Brain microvascular endothelial cell (primary cell): ENCODE measurements at regions not wholly inside any gene's neighbourhood (a gene's known extent, or its start where the extent isn't known, plus 50 kb on each side); places are given as distances from the start of the nearest gene placed in this dataset.

Source experiments
- DNase-seq: peaks from one replicate; pipeline ENCODE4 v3.0.0-alpha.2; 2020
- H3K27ac ChIP-seq: fragments of 250-450 bp; sonication (Bioruptor Pico); 2 replicates; pipeline ENCODE4 v1.5.1; 2020; ENCODE audit warnings: mild to moderate bottlenecking, moderate library complexity
- H3K27me3 ChIP-seq: fragments of 250-450 bp; sonication (Bioruptor Pico); replicated peaks from 2 replicates; pipeline ENCODE4 v1.5.1; 2020; ENCODE audit warnings: mild to moderate bottlenecking
- H3K36me3 ChIP-seq: fragments of 250-450 bp; sonication (Bioruptor Pico); replicated peaks from 2 replicates; pipeline ENCODE4 v1.5.1; 2020; ENCODE audit warnings: mild to moderate bottlenecking
- H3K4me3 ChIP-seq: 2 replicates; pipeline ENCODE4 v1.5.1; 2011; ENCODE audit warnings: low read depth, mild to moderate bottlenecking, control low read depth, low read length, moderate library complexity
- CTCF ChIP-seq: IDR thresholded peaks from 2 replicates; pipeline ENCODE4 v1.5.1; 2011; ENCODE audit warnings: low read depth, mild to moderate bottlenecking, moderate library complexity, low read length, control low read depth, inconsistent platforms; ENCODE audit errors: missing control alignments
- in situ Hi-C: cut with HindIII; loops from 2 replicates; pipeline ENCODE4 v1.10.0; 2017; ENCODE audit warnings: low sequenced_read_pairs, low pct_ligation_motif_present

GRCh38 chr22:47552024-47552423 lies 789.6 kb downstream of the TBC1D22A start:
- Histone ChIP-seq H3K27ac (no peak overlapping the region), H3K27me3 (no peaks in the 10 kb centered on the region), H3K36me3 (no peaks in the 10 kb centered on the region), H3K4me3 (no peak overlapping the region)
- no peak for TF ChIP-seq CTCF
- in situ Hi-C loops: no loop called here
- DNase-seq: no peak

- no peak for TF ChIP-seq CTCF
- in situ Hi-C loops: no loop called here
- Histone ChIP-seq H3K4me3 (no peak overlapping the region), H3K27ac (no peak overlapping the region), H3K27me3 (no peaks in the 10 kb centered on the region), H3K36me3 (no peaks in the 10 kb centered on the region)
- DNase-seq: no peak
Observed at GRCh38 chr22:47551431-47551775, 789.0 kb downstream of the TBC1D22A start.

- TF ChIP-seq CTCF: no peak
- in situ Hi-C loops: no loop called here
- DNase-seq: no peak
- Histone ChIP-seq H3K27me3 (no peaks in the 10 kb centered on the region), H3K27ac (no peak overlapping the region), H3K4me3 (no peak overlapping the region), H3K36me3 (no peaks in the 10 kb centered on the region)
Observed at GRCh38 chr22:47550524-47551430, 788.3 kb downstream of the TBC1D22A start.

- Histone ChIP-seq H3K27me3 (no peaks in the 10 kb centered on the region), H3K36me3 (no peaks in the 10 kb centered on the region), H3K27ac (no peak overlapping the region), H3K4me3 (no peak overlapping the region)
- no peak for TF ChIP-seq CTCF
- no peak for DNase-seq
- in situ Hi-C loops: no loop called here
Observed at GRCh38 chr22:47549741-47550340, 787.4 kb downstream of the TBC1D22A start.

GRCh38 chr22:47548953-47549740 lies 786.7 kb downstream of the TBC1D22A start:
- TF ChIP-seq CTCF: no peak
- no peak overlapping the region for H3K27ac ChIP-seq
- in situ Hi-C loops: no loop called here
- no peaks in the 10 kb centered on the region for H3K27me3 ChIP-seq
- no peaks in the 10 kb centered on the region for H3K36me3 ChIP-seq
- no peak for DNase-seq
- H3K4me3 ChIP-seq: no peak overlapping the region
